ENCODE measurements at regions not wholly inside any gene's neighbourhood (a gene's known extent, or its start where the extent isn't known, plus 50 kb on each side); places are given as distances from the start of the nearest gene placed in this dataset.

DNA sequence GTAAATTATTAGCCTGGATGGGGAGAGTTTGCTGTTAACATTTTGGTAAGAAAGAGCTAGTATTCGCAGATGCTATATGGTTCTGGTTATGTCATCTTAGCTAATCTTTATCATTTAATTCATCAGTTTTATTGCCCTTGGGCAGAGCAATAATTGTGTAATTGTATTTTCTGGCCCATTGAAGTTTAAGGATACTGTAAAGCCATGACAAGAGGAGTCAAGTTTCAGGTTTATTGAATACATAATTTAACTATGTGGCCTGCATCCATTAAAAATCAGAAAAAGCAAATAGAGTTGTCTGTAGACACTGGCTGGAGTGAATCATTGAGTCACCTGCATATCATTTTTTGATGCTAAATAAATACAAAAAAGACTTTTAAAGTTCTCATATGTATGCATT lies 255.8 kb downstream of the PRELID2 start:
- H3K36me3 Mint-ChIP-seq (ENCODE audit: low read depth): peaks cover 4% of the 10 kb centered on the region
- no peak overlapping the region for H3K4me3 Mint-ChIP-seq
- no peak for DNase-seq
- no peaks in the 10 kb centered on the region for H3K27me3 Mint-ChIP-seq (ENCODE audit: low read depth, poor library complexity)
- H3K9me3 Mint-ChIP-seq: peaks cover 37% of the 10 kb centered on the region
- no peak overlapping the region for H3K27ac Mint-ChIP-seq
- TF ChIP-seq, protein P1, sequence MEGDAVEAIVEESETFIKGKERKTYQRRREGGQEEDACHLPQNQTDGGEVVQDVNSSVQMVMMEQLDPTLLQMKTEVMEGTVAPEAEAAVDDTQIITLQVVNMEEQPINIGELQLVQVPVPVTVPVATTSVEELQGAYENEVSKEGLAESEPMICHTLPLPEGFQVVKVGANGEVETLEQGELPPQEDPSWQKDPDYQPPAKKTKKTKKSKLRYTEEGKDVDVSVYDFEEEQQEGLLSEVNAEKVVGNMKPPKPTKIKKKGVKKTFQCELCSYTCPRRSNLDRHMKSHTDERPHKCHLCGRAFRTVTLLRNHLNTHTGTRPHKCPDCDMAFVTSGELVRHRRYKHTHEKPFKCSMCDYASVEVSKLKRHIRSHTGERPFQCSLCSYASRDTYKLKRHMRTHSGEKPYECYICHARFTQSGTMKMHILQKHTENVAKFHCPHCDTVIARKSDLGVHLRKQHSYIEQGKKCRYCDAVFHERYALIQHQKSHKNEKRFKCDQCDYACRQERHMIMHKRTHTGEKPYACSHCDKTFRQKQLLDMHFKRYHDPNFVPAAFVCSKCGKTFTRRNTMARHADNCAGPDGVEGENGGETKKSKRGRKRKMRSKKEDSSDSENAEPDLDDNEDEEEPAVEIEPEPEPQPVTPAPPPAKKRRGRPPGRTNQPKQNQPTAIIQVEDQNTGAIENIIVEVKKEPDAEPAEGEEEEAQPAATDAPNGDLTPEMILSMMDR (IDR thresholded peaks at IDR 0.05): no peak
- H3K4me1 Mint-ChIP-seq: no peaks in the 10 kb centered on the region

DNA sequence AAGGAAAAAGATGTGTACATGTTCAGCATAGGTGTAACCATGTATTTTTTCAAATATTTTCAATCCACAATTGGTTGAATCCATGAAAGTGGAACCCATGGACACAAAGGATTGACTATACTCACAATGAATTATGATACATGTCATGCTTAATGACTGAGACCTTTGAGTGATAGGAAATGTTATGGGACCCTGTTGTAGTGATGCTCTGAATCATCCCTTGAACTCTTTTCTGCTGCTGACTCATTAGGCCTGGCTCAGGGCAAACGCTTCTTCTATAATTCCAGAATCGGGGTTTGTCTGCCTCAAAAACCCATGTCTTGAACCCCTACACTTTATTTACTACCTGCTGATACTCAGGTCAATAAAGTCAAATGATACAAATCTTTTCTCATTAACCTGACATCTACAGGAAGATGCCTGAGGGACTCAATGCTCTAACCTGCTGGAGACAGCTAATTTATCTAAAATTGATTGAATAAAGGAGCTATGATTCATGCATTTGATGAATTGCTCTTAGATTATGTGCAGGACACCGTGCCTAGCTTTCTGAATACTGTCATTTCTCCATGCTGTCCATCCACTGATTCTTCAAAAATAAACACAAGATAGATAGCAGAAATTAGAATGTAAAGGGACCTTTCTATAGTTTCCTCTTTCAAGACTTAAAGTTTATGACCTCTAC lies 260.1 kb downstream of the PRELID2 start:
- DNase-seq: no peak
- TF ChIP-seq, protein P1 (IDR thresholded peaks at IDR 0.05): no peak
- Mint-ChIP-seq H3K27me3 (ENCODE audit: low read depth, poor library complexity) (no peaks in the 10 kb centered on the region), H3K4me1 (no peaks in the 10 kb centered on the region), H3K9me3 (peaks cover 14% of the 10 kb centered on the region), H3K36me3 (ENCODE audit: low read depth) (no peaks in the 10 kb centered on the region), H3K4me3 (no peak overlapping the region), H3K27ac (no peak overlapping the region)

DNA sequence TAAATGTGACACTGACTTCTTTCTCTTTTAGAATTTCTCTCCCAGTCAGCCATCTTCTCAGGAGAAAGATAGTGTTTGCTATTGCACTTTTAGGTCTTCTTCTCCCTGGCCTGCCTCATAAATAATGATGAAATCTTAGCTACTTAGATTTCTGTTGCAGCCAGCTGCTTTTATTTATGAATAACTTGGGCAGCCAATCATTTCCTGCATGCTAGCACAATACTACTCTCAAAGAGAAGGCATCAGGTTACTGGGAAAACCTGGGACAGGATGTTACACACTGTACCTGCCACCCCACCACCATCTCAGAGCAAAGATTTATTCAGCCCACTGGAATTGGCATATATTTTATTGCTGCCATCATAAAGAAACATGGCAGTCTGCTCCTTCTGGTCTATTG lies 266.6 kb downstream of the PRELID2 start:
- Mint-ChIP-seq H3K4me3 (no peak overlapping the region), H3K27me3 (ENCODE audit: low read depth, poor library complexity) (no peaks in the 10 kb centered on the region), H3K36me3 (ENCODE audit: low read depth) (no peaks in the 10 kb centered on the region), H3K27ac (no peak overlapping the region), H3K9me3 (peaks cover 3% of the 10 kb centered on the region), H3K4me1 (peaks cover 13% of the 10 kb centered on the region)
- TF ChIP-seq, protein P1 (IDR thresholded peaks at IDR 0.05): no peak
- DNase-seq: no peak

DNA sequence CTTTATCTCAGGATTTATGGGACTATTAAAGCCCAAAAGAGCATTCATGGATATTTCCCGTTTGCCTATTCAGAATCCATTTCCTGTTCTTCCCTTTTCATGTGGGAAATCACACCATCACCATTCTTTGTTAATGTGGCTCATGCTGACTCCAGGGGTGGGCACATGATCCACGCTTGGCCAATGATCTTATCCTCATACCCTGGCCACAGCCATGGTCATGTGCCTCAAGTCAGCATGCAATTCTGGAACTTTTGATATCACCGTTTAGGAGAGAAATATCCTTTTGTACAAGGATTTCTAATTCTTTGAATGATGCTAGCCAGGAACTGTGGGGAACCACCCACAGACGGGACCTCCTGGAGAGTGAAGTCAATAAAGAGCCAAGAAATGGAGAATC lies 272.2 kb downstream of the PRELID2 start:
- no peak for DNase-seq
- Mint-ChIP-seq H3K4me3 (no peak overlapping the region), H3K27ac (no peak overlapping the region), H3K9me3 (peaks cover 3% of the 10 kb centered on the region), H3K27me3 (ENCODE audit: low read depth, poor library complexity) (no peaks in the 10 kb centered on the region), H3K36me3 (ENCODE audit: low read depth) (no peaks in the 10 kb centered on the region), H3K4me1 (peaks cover 10% of the 10 kb centered on the region)
- TF ChIP-seq, protein P1 (IDR thresholded peaks at IDR 0.05): no peak

DNA sequence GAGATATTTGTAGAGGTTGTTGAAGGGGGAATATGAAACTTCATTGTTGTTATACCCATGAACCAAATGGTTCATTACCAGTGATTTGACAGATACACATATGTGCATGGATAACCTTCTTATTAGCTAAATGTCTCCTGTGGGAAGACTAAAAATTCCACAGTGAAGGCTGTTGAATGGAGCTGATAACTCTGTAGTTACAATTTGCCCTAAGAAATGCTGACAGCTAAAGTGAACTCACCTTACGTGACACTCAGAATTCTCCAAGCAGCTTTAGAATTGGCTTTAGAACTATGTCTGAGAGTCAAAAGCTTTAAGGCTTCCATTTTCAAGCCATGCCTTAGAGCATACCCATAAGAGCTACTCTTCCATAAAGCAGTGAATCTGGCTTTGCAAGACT lies 276.9 kb downstream of the PRELID2 start:
- Mint-ChIP-seq H3K9me3 (no peaks in the 10 kb centered on the region), H3K4me1 (peaks cover 8% of the 10 kb centered on the region), H3K27me3 (ENCODE audit: low read depth, poor library complexity) (no peaks in the 10 kb centered on the region), H3K36me3 (ENCODE audit: low read depth) (no peaks in the 10 kb centered on the region), H3K4me3 (no peak overlapping the region), H3K27ac (no peak overlapping the region)
- no peak for DNase-seq
- TF ChIP-seq, protein P1 (IDR thresholded peaks at IDR 0.05): no peak

DNA sequence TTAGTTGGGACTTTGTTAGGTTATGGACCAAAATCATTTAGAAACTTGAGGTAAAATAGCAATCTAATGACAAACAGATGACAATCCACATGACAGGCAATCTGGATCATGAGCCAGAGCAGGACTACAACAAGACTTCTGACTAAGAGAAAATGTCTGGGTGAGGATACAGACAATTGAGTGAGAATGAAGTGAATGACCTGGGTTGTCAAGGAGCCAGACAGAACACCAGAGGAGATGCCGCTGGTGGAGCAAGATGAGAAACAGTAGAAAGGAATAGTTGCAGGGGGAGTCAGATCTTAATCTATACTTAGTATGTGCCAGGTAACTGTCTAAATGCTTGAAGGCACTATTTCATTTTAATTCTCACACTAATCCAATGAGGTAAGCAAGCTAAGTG lies 277.8 kb downstream of the PRELID2 start:
- TF ChIP-seq, protein P1 (IDR thresholded peaks at IDR 0.05): no peak
- H3K4me1 Mint-ChIP-seq: peaks cover 8% of the 10 kb centered on the region
- H3K36me3 Mint-ChIP-seq (ENCODE audit: low read depth): no peaks in the 10 kb centered on the region
- H3K27me3 Mint-ChIP-seq (ENCODE audit: low read depth, poor library complexity): no peaks in the 10 kb centered on the region
- H3K9me3 Mint-ChIP-seq: no peaks in the 10 kb centered on the region
- H3K4me3 Mint-ChIP-seq: no peak overlapping the region
- DNase-seq: no peak
- no peak overlapping the region for H3K27ac Mint-ChIP-seq
